OCI-LY1 (cell line): ENCODE measurements at regions not wholly inside any gene's neighbourhood (a gene's known extent, or its start where the extent isn't known, plus 50 kb on each side); places are given as distances from the start of the nearest gene placed in this dataset.

Experiments
- EZH2 ChIP-seq: fragments of 200-600 bp; sonication (generic), shearing (Covaris generic); IDR thresholded peaks from 2 replicates; pipeline ENCODE4 v1.8.0; 2017; ENCODE audit warnings: borderline replicate concordance, mixed run types, mild to moderate bottlenecking, antibody characterized with exemption, low read length, moderate library complexity, mixed read lengths
- TF ChIP-seq, protein P1 (sequence below): fragments of 200-600 bp; sonication (generic), shearing (Covaris generic); IDR thresholded peaks from 2 replicates; pipeline ENCODE4 v1.5.1; 2017; ENCODE audit warnings: mild to moderate bottlenecking, antibody characterized with exemption, low read length, moderate library complexity, mixed read lengths

DNA sequence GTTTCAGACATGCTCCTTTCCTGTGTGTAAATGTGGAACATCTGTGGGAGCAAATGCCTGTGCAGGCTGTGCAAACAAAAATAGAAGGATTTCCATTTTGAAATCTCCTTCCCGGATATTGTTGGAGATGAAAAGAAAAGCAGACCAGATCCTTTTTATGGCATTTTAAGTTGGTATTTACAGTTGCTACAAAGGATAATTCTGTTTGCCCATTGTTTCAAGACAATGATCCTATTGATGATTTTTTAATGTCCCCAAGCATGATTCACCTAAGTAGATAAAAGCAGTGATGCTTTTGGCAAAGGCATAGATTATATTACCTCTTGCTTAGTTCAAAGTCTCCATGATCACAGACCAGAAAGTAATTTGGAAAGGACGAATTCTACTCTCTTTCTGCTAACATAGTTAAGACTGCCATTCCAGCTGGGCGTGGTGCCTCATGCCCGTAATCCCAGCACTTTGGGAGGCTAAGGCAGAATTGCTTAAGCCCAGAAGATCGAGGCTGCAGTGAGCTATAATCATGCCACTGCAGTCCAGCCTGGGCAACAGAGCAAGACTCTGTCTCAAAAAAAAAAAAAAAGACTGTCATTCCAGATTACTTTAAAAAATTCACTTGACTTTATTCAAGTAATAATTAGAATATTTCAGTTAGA lies 209.6 kb upstream of the SLC39A10 start:
- TF ChIP-seq, protein P1, sequence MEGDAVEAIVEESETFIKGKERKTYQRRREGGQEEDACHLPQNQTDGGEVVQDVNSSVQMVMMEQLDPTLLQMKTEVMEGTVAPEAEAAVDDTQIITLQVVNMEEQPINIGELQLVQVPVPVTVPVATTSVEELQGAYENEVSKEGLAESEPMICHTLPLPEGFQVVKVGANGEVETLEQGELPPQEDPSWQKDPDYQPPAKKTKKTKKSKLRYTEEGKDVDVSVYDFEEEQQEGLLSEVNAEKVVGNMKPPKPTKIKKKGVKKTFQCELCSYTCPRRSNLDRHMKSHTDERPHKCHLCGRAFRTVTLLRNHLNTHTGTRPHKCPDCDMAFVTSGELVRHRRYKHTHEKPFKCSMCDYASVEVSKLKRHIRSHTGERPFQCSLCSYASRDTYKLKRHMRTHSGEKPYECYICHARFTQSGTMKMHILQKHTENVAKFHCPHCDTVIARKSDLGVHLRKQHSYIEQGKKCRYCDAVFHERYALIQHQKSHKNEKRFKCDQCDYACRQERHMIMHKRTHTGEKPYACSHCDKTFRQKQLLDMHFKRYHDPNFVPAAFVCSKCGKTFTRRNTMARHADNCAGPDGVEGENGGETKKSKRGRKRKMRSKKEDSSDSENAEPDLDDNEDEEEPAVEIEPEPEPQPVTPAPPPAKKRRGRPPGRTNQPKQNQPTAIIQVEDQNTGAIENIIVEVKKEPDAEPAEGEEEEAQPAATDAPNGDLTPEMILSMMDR, result no peak
- TF ChIP-seq EZH2, result no peak
